Kidney (tissue), 13 donors: ENCODE measurements at regions not wholly inside any gene's neighbourhood (a gene's known extent, or its start where the extent isn't known, plus 50 kb on each side); places are given as distances from the start of the nearest gene placed in this dataset.

Experiments used
- DNase-seq, 5 donors: peaks; one replicate each; pipeline ENCODE4 v3.0.0-alpha.2; 2013 to 2020
- FAIRE-seq: peaks from 2 replicates; lab custom pipeline; 2012; peaks lifted over from hg19 to GRCh38; lab: Jason Lieb, UNC
- H3K27ac ChIP-seq, 2 donors: one replicate each; pipeline ENCODE4 v1.7.0; 2013; ENCODE audit warnings: low read depth in 2 of 2, low read length in 2 of 2, inconsistent platforms in 1 of 2
- H3K27me3 ChIP-seq: one replicate; pipeline ENCODE4 v1.7.1; 2013; ENCODE audit warnings: low read length, inconsistent platforms; ENCODE audit not compliant: control insufficient read depth, insufficient read depth
- H3K36me3 ChIP-seq, 3 donors: one replicate each; pipeline versions ENCODE4 v1.7.0 to v1.7.1; 2013; ENCODE audit warnings: low read length in 3 of 3, control low read depth in 1 of 3, inconsistent platforms in 1 of 3; ENCODE audit not compliant: insufficient read depth in 3 of 3, control insufficient read depth in 2 of 3
- H3K4me1 ChIP-seq, 3 donors: one replicate each; pipeline versions ENCODE4 v1.7.0 to v1.7.1; 2013; ENCODE audit warnings: low read length in 3 of 3, inconsistent platforms in 1 of 3, low read depth in 1 of 3; ENCODE audit not compliant: control insufficient read depth in 2 of 3, insufficient read depth in 2 of 3
- H3K4me3 ChIP-seq, 3 donors: one replicate each; pipeline versions ENCODE4 v1.7.0 to v1.8.1; 2013; ENCODE audit warnings: low read length in 3 of 3, control low read depth in 1 of 3, inconsistent platforms in 1 of 3
- H3K9ac ChIP-seq, 3 donors: one replicate each; pipeline versions ENCODE4 v1.7.0 to v1.7.1; 2013; ENCODE audit warnings: low read length in 3 of 3, control low read depth in 1 of 3, inconsistent platforms in 1 of 3
- H3K9me3 ChIP-seq, 3 donors: one replicate each; pipeline versions ENCODE4 v1.7.0 to v1.7.1; 2013; ENCODE audit warnings: low read length in 3 of 3, control low read depth in 1 of 3, inconsistent platforms in 1 of 3; ENCODE audit not compliant: control insufficient read depth in 2 of 3, insufficient read depth in 1 of 3
- intact Hi-C: fragments of 100-400 bp; cut with DNase I; formaldehyde crosslinking; loops from one replicate; pipeline ENCODE4 v1.11.1; 2022
- TF ChIP-seq, protein P1 (sequence below): IDR thresholded peaks from 3 replicates; pipeline ENCODE4 v1.5.1; 2012; ENCODE audit warnings: mild to moderate bottlenecking, moderate library complexity, borderline replicate concordance; ENCODE audit not compliant: insufficient read depth; ENCODE audit errors: extremely low read depth
- donor health status: control.
- donor health status: control.
- donor health status: control.
- donor health status: control.
- donor health status: control.
- donor health status: DM: yes; HTN: yes; CAD: no.
- donor health status: Normal renal cell carcinoma (clear cell type).

- H3K4me3 ChIP-seq: no peak overlapping the region
- H3K27me3 ChIP-seq: no peaks in the 10 kb centered on the region
- TF ChIP-seq, protein P1, sequence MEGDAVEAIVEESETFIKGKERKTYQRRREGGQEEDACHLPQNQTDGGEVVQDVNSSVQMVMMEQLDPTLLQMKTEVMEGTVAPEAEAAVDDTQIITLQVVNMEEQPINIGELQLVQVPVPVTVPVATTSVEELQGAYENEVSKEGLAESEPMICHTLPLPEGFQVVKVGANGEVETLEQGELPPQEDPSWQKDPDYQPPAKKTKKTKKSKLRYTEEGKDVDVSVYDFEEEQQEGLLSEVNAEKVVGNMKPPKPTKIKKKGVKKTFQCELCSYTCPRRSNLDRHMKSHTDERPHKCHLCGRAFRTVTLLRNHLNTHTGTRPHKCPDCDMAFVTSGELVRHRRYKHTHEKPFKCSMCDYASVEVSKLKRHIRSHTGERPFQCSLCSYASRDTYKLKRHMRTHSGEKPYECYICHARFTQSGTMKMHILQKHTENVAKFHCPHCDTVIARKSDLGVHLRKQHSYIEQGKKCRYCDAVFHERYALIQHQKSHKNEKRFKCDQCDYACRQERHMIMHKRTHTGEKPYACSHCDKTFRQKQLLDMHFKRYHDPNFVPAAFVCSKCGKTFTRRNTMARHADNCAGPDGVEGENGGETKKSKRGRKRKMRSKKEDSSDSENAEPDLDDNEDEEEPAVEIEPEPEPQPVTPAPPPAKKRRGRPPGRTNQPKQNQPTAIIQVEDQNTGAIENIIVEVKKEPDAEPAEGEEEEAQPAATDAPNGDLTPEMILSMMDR: no peak
- FAIRE-seq (no peak), DNase-seq (peak in 1 of 5 donors; percentile 14)
- no peaks in the 10 kb centered on the region for H3K4me1 ChIP-seq
- H3K36me3 ChIP-seq: no peaks in the 10 kb centered on the region
- peaks cover 0 to 4% (median 0%) of the 10 kb centered on the region in 3 donors for H3K9me3 ChIP-seq
- no peak overlapping the region for H3K9ac ChIP-seq
- H3K27ac ChIP-seq: no peak overlapping the region
- intact Hi-C loops: no loop called here
Observed at GRCh38 chr9:135374591-135374990, 105.0 kb upstream of the PPP1R26 start.

DNA sequence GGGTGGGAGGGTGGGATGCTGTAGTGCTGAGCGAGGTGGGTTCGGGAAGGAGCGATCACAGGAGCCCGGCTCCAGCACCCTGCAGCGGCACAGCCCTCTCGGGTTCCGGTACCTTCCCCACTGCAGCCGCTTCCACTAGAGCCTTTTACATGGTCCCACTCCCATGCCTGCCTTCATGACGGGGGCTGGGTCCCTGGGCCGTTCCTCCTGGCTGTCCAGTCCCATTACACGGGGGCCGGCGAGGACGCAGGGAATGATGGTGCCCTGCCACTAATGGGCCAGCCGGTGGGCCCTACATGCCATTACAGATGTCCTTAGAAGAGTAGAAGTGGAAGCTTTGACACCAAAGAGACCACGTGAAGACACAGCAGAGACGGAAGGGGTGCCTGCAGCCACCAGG, 104.6 kb upstream of the PPP1R26 start:
- no peaks in the 10 kb centered on the region for H3K4me1 ChIP-seq
- intact Hi-C loops: no loop called here

DNA sequence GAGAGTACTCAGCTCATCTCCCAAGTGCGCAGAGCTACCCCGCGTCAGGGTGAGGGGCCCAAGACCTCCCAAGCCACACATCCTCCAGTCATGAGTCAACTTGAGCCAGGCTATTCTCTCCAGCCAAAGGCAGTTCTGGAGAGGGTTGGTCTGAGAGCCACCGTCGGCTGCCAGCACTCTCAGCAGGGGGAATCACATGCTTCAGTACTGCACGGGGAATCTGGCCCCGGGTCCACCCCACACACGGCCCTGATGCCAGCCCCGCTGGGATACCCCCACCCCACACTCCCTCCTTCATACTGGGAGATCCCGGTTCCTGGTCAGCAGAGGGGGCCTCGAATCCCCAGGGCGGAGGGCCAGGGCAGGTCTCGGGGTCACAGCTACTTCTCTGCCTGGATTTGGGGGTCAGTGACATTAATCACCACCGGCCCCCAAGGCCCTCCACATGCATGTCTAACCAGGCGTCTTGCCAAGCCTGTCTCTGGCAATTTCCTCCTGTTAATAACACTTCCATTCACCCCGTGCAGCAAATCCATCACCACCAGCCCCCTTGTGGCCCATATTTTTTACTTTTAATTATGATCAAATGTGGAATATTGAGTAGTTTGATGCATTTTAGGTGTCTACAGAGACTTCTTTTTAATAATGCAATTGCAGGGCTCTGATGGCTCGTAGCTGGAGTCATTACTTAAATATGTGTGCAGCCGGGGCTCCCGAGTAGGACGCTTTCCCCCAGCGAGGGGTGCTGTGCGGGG, 102.9 kb upstream of the PPP1R26 start:
- no peak overlapping the region for H3K27ac ChIP-seq
- no peak overlapping the region for H3K9ac ChIP-seq
- peaks cover 0 to 5% (median 0%) of the 10 kb centered on the region in 3 donors for H3K9me3 ChIP-seq
- DNase-seq (peak in 1 of 5 donors; percentile 27), FAIRE-seq (no peak)
- no peaks in the 10 kb centered on the region for H3K36me3 ChIP-seq
- no peaks in the 10 kb centered on the region for H3K27me3 ChIP-seq
- H3K4me3 ChIP-seq: no peak overlapping the region
- TF ChIP-seq, protein P1: no peak
- H3K4me1 ChIP-seq: no peaks in the 10 kb centered on the region
- intact Hi-C loops: no loop called here

More for the DNA sequence above, 104.6 kb upstream of the PPP1R26 start:
- Histone ChIP-seq H3K9ac (no peak overlapping the region), H3K36me3 (no peaks in the 10 kb centered on the region), H3K27ac (no peak overlapping the region), H3K27me3 (no peaks in the 10 kb centered on the region), H3K4me3 (no peak overlapping the region), H3K9me3 (peaks cover 0 to 5% (median 0%) of the 10 kb centered on the region in 3 donors)
- FAIRE-seq (no peak), DNase-seq (no peak)
- TF ChIP-seq, protein P1: no peak

DNA sequence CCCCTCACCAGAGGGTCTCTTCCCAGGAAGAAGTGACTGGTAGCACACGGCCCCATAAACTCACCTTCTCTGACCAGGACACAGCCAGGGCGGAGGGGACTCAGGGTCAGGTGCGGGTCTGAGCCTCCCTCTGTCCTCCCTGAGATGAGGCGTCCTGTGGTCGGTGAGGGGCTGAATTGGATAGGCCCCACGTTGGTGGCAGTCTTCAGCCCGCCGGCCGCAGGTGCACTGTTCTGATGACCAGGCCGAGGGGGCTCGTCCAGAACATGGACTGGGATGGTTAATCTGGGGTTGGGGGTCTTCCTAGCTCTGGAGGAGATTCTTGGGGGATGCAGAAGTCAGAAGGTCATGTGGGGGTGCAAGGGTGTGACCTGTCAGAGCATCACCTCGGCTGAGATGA, 102.2 kb upstream of the PPP1R26 start:
- no peak overlapping the region for H3K27ac ChIP-seq
- TF ChIP-seq, protein P1: no peak
- H3K36me3 ChIP-seq: no peaks in the 10 kb centered on the region
- peaks cover 0 to 5% (median 0%) of the 10 kb centered on the region in 3 donors for H3K9me3 ChIP-seq
- intact Hi-C loops: no loop called here
- H3K4me1 ChIP-seq: no peaks in the 10 kb centered on the region
- no peak for DNase-seq
- no peak for FAIRE-seq
- no peak overlapping the region for H3K9ac ChIP-seq
- no peak overlapping the region for H3K4me3 ChIP-seq
- H3K27me3 ChIP-seq: no peaks in the 10 kb centered on the region
